K562 (cell line): ENCODE measurements at regions not wholly inside any gene's neighbourhood (a gene's known extent, or its start where the extent isn't known, plus 50 kb on each side); places are given as distances from the start of the nearest gene placed in this dataset.

Experiments
- ATAC-seq: fragments of 200-7000 bp; cut with Tn5 transposase; 3 replicates; pipeline ENCODE4 v1.9.1; 2020; ENCODE audit warnings: moderate library complexity
- BruUV-seq: library from RNA; stranded (reverse); fragments of 400-500 nt; replicated peaks from 2 replicates; lab custom pipeline; 2021; lab: Mats Ljungman, UMichigan
- CTCF ChIA-PET: fragments of 300-600 bp; formaldehyde crosslinking; extraction: SDS; loops from one replicate; lab custom pipeline; 2021; ENCODE audit warnings: low intra/inter-chr PET ratio; lab: Yijun Ruan, JAX
- POLR2A ChIA-PET: fragments of 300-600, 350-650 bp; sonication (Branson Sonifier 250); formaldehyde crosslinking; extraction: SDS; loops from one replicate; lab custom pipeline; 2021; ENCODE audit warnings: antibody characterized with exemption, inconsistent platforms; lab: Yijun Ruan, JAX
- DNase-seq, 4 experiments: peaks; one replicate each; pipeline versions ENCODE4 v3.0.0 to v3.0.0-alpha.2; 2011 to 2018; ENCODE audit warnings: low spot score in 3 of 4, mixed read lengths in 3 of 4; ENCODE audit errors: extremely low read depth in 1 of 4
- FAIRE-seq: peaks from 2 replicates; lab custom pipeline; 2011; peaks lifted over from hg19 to GRCh38; lab: Jason Lieb, UNC
- H2AFZ ChIP-seq: 2 replicates; pipeline ENCODE4 v1.6.0; 2011; ENCODE audit warnings: low read depth, low read length, control low read depth, inconsistent platforms
- H3K27ac ChIP-seq: fragments of 200-600 bp; 3 replicates; pipeline ENCODE4 v1.8.0; 2011; ENCODE audit warnings: low read depth, mild to moderate bottlenecking, control low read depth, inconsistent platforms, low read length, moderate library complexity, mixed read lengths; ENCODE audit errors: extremely low read depth
- H3K27me3 ChIP-seq, 2 experiments: fragments of 300-600 bp in 1 of 2; 2 replicates in 1 of 2; 3 replicates in 1 of 2; pipeline versions ENCODE4 v1.6.0 to v1.8.0; 2011; ENCODE audit warnings: inconsistent platforms in 2 of 2, low read length in 2 of 2, mild to moderate bottlenecking in 1 of 2, mixed read lengths in 1 of 2, moderate library complexity in 1 of 2; ENCODE audit not compliant: control insufficient read depth in 2 of 2, insufficient read depth in 2 of 2
- H3K36me3 ChIP-seq: fragments of 300-600 bp; 3 replicates; pipeline ENCODE4 v1.8.0; 2011; ENCODE audit warnings: mild to moderate bottlenecking, low read length, inconsistent platforms; ENCODE audit not compliant: control insufficient read depth, insufficient read depth
- H3K4me1 ChIP-seq, 2 experiments: fragments of 200-600 bp in 1 of 2; replicated peaks in 1 of 2; 2 replicates in 1 of 2; 3 replicates in 1 of 2; pipeline versions ENCODE4 v1.5.1 to v1.8.0; 2011; ENCODE audit warnings: inconsistent platforms in 2 of 2, low read length in 2 of 2, mild to moderate bottlenecking in 1 of 2, mixed read lengths in 1 of 2, moderate library complexity in 1 of 2; ENCODE audit not compliant: control insufficient read depth in 2 of 2, insufficient read depth in 2 of 2
- H3K4me2 ChIP-seq: 2 replicates; pipeline ENCODE4 v1.6.1; 2011; ENCODE audit warnings: low read length, control low read depth, inconsistent platforms, mixed read lengths; ENCODE audit not compliant: insufficient read depth
- H3K4me3 ChIP-seq: fragments of 200-600 bp; sonication (generic), shearing (Covaris generic); 2 replicates; pipeline ENCODE4 v1.5.1; 2016; ENCODE audit warnings: control low read depth, inconsistent platforms
- H3K79me2 ChIP-seq: fragments of 200-600 bp; 3 replicates; pipeline ENCODE4 v1.8.0; 2011; ENCODE audit warnings: low read length, inconsistent platforms; ENCODE audit not compliant: control insufficient read depth, insufficient read depth
- H3K9ac ChIP-seq, 2 experiments: 2 replicates each; pipeline versions ENCODE4 v1.6.0 to v1.6.1; 2011; ENCODE audit warnings: low read depth in 2 of 2, low read length in 2 of 2, control low read depth in 1 of 2, inconsistent platforms in 1 of 2, mild to moderate bottlenecking in 1 of 2, mixed read lengths in 1 of 2; ENCODE audit not compliant: insufficient read depth in 1 of 2
- H3K9me1 ChIP-seq: one replicate; pipeline ENCODE4 v1.6.0; 2011; ENCODE audit warnings: inconsistent platforms, mild to moderate bottlenecking, low read length, moderate library complexity; ENCODE audit not compliant: control insufficient read depth, insufficient read depth
- H3K9me3 ChIP-seq: replicated peaks from 2 replicates; pipeline ENCODE4 v1.5.1; 2011; ENCODE audit warnings: low read depth, low read length, inconsistent platforms; ENCODE audit not compliant: control insufficient read depth, insufficient read depth
- H4K20me1 ChIP-seq: replicated peaks from 2 replicates; pipeline ENCODE4 v1.6.1; 2011; ENCODE audit warnings: low read length, inconsistent platforms, mixed read lengths; ENCODE audit not compliant: control insufficient read depth, insufficient read depth
- CREB1 ChIP-seq, 2 experiments: sonication (generic) in 1 of 2; formaldehyde crosslinking in 1 of 2; IDR thresholded peaks; 2 replicates each; pipeline versions ENCODE4 v1.6.1 to v1.8.0; 2012 to 2022; ENCODE audit warnings: inconsistent platforms in 1 of 2, mild to moderate bottlenecking in 1 of 2, missing genetic modification reagents in 1 of 2, moderate library complexity in 1 of 2
- ETV1 ChIP-seq: fragments of 450-650 bp; conservative IDR thresholded peaks from 2 replicates; pipeline ENCODE4 v1.6.1; 2016; ENCODE audit warnings: missing genetic modification characterization, control low read depth, low read depth, missing compliant biosample characterization
- MEF2D ChIP-seq: conservative IDR thresholded peaks from 2 replicates; pipeline ENCODE4 v1.6.1; 2016; ENCODE audit warnings: low read depth, missing genetic modification characterization, missing compliant biosample characterization
- PHB2 ChIP-seq: fragments of 450-650 bp; IDR thresholded peaks from 2 replicates; pipeline ENCODE4 v1.6.1; 2017; ENCODE audit warnings: low read depth
- TSHZ1 ChIP-seq: fragments of 250-450 bp; sonication (Bioruptor Pico); IDR thresholded peaks from 2 replicates; pipeline ENCODE4 v1.4.0; 2020; ENCODE audit warnings: mild to moderate bottlenecking, moderate library complexity
- XRCC3 ChIP-seq: fragments of 450-650 bp; IDR thresholded peaks from 2 replicates; pipeline ENCODE4 v1.6.1; 2017; ENCODE audit warnings: mild to moderate bottlenecking, moderate library complexity
- ZNF592 ChIP-seq: fragments of 450-650 bp; IDR thresholded peaks from 2 replicates; pipeline ENCODE4 v1.6.1; 2017; ENCODE audit warnings: antibody characterized with exemption, mild to moderate bottlenecking
- WGBS: fragments of 100-300 bp; shearing (Covaris generic); methylation state at CpG from one replicate; pipeline ENCODE4 v1.1.6; 2016; ENCODE audit warnings: low coverage, mixed read lengths; ENCODE audit not compliant: insufficient coverage; ENCODE audit errors: missing lambda C conversion rate; 5-methylcytosine and 5-hydroxymethylcytosine counted together
- in situ Hi-C: fragments of 300-500 bp; cut with MboI; formaldehyde crosslinking; loops from 4 replicates; pipeline ENCODE4 v1.15.0; 2018; ENCODE audit warnings: inconsistent platforms, mixed read lengths
- intact Hi-C: fragments of 100-400 bp; cut with micrococcal nuclease; formaldehyde crosslinking; loops from 2 replicates; pipeline ENCODE4 v1.14.2; 2022

- ChIA-PET POLR2A (no interaction called here), CTCF (no interaction called here)
- Histone ChIP-seq H4K20me1 (no peaks in the 10 kb centered on the region), H3K4me3 (no peak overlapping the region), H3K4me2 (no peak overlapping the region), H3K9me3 (no peaks in the 10 kb centered on the region), H3K27me3 (no peaks in the 10 kb centered on the region), H3K9me1 (no peaks in the 10 kb centered on the region), H3K4me1 (no peaks in the 10 kb centered on the region; a peak in 1 of 5 replicates), H3K9ac (no peak overlapping the region), H2AFZ (no peak overlapping the region), H3K36me3 (peaks cover 25% of the 10 kb centered on the region; the same call in 2 of the 3 replicates), H3K27ac (no peak overlapping the region), H3K79me2 (peaks cover 61% of the 10 kb centered on the region)
- ATAC-seq (no peak), FAIRE-seq (no peak), DNase-seq (no peak)
- in situ Hi-C loops (no loop called here), intact Hi-C loops (no loop called here)
- TF ChIP-seq TSHZ1 (CRISPR knock-in tag) (no peak), PHB2 (no peak), ETV1 (tag) (no peak), ZNF592 (no peak), XRCC3 (no peak), CREB1 (IDR thresholded peaks at IDR 0.05) (no peak), CREB1 (CRISPR knock-in tag; IDR thresholded peaks at IDR 0.05) (no peak), MEF2D (tag) (no peak)
- 100% methylated on average over 1 of the region's 1 CpG for WGBS
- BruUV-seq: no TSS peak
These were observed 68.4 kb downstream of the TCF20 start for GRCh38 chr22:42202048-42202447.
